Hepatocyte (in vitro differentiated cells): ENCODE measurements at regions not wholly inside any gene's neighbourhood (a gene's known extent, or its start where the extent isn't known, plus 50 kb on each side); places are given as distances from the start of the nearest gene placed in this dataset.

Experiments
- DNase-seq: peaks from one replicate; pipeline ENCODE4 v3.0.0-alpha.2; 2016; ENCODE audit warnings: low spot score
- H2AFZ ChIP-seq: fragments of 200-600 bp; sonication (generic); 2 replicates; pipeline ENCODE4 v1.6.0; 2016; ENCODE audit warnings: antibody characterized with exemption, mild to moderate bottlenecking
- H3K27ac ChIP-seq: fragments of 200-600 bp; sonication (generic); 2 replicates; pipeline ENCODE4 v1.5.1; 2016; ENCODE audit warnings: mild to moderate bottlenecking
- H3K27me3 ChIP-seq: fragments of 200-600 bp; sonication (generic); 2 replicates; pipeline ENCODE4 v1.6.1; 2016
- H3K36me3 ChIP-seq: fragments of 200-600 bp; sonication (generic); replicated peaks from 2 replicates; pipeline ENCODE4 v1.5.1; 2016; ENCODE audit warnings: low read depth; ENCODE audit not compliant: insufficient read depth
- H3K4me1 ChIP-seq: fragments of 200-600 bp; sonication (generic); 2 replicates; pipeline ENCODE4 v1.5.1; 2016; ENCODE audit warnings: mild to moderate bottlenecking, moderate library complexity; ENCODE audit not compliant: insufficient read depth
- H3K4me2 ChIP-seq: fragments of 200-600 bp; sonication (generic); 2 replicates; pipeline ENCODE4 v1.6.0; 2016
- H3K4me3 ChIP-seq: fragments of 200-600 bp; sonication (generic); 2 replicates; pipeline ENCODE4 v1.5.1; 2016; ENCODE audit warnings: mild to moderate bottlenecking
- H3K79me2 ChIP-seq: fragments of 200-600 bp; sonication (generic); 2 replicates; pipeline ENCODE4 v1.6.0; 2017; ENCODE audit warnings: mild to moderate bottlenecking
- H3K9me2 ChIP-seq: fragments of 200-600 bp; sonication (generic); replicated peaks from 2 replicates; pipeline ENCODE4 v1.6.0; 2017; ENCODE audit warnings: mild to moderate bottlenecking; ENCODE audit not compliant: insufficient read depth
- H3K9me3 ChIP-seq: fragments of 200-600 bp; sonication (generic); 2 replicates; pipeline ENCODE4 v1.5.1; 2016; ENCODE audit warnings: low read depth, mild to moderate bottlenecking
- H4K20me1 ChIP-seq: fragments of 200-600 bp; sonication (generic); 2 replicates; pipeline ENCODE4 v1.6.0; 2016; ENCODE audit warnings: mild to moderate bottlenecking; ENCODE audit not compliant: insufficient read depth, poor library complexity, severe bottlenecking
- CTCF ChIP-seq: fragments of 200-600 bp; sonication (generic); IDR thresholded peaks from 2 replicates; pipeline ENCODE4 v1.5.1; 2016; ENCODE audit warnings: antibody characterized with exemption, mild to moderate bottlenecking; ENCODE audit not compliant: poor library complexity
- EZH2 ChIP-seq: fragments of 200-600 bp; sonication (generic); IDR thresholded peaks from 2 replicates; pipeline ENCODE4 v1.6.1; 2016; ENCODE audit warnings: antibody characterized with exemption, mild to moderate bottlenecking, borderline replicate concordance
- EZH2phosphoT487 ChIP-seq: fragments of 200-600 bp; sonication (generic); IDR thresholded peaks from one replicate; pipeline ENCODE4 v1.6.1; 2018; ENCODE audit warnings: antibody characterized with exemption, mild to moderate bottlenecking, low read depth, moderate library complexity; ENCODE audit not compliant: unreplicated experiment, severe bottlenecking
- WGBS: methylation state at CpG from one replicate; pipeline ENCODE4 v1.1.6; 2016; ENCODE audit warnings: low lambda C conversion rate; ENCODE audit errors: missing lambda C conversion rate; 5-methylcytosine and 5-hydroxymethylcytosine counted together

- DNase-seq, result no peak
- H3K36me3 ChIP-seq, result no peaks in the 10 kb centered on the region
- H3K27ac ChIP-seq, result no peak overlapping the region
- H3K27me3 ChIP-seq, result no peaks in the 10 kb centered on the region
- H3K79me2 ChIP-seq, result no peaks in the 10 kb centered on the region
- no peaks in the 10 kb centered on the region for H3K4me1 ChIP-seq
- no peaks in the 10 kb centered on the region for H3K9me2 ChIP-seq
- no peak overlapping the region for H3K4me3 ChIP-seq
- H3K9me3 ChIP-seq, result no peaks in the 10 kb centered on the region
- no peaks in the 10 kb centered on the region for H4K20me1 ChIP-seq
- H3K4me2 ChIP-seq, result no peak overlapping the region
- H2AFZ ChIP-seq, result no peak overlapping the region
- TF ChIP-seq EZH2 (no peak), CTCF (no peak), EZH2phosphoT487 (no peak)
- 70% methylated on average over 2 of the region's 2 CpGs for WGBS
Observed at GRCh38 chr7:118467381-118467780, 242.9 kb downstream of the ANKRD7 start.

GRCh38 chr7:118472581-118472980 lies 248.1 kb downstream of the ANKRD7 start:
- TF ChIP-seq EZH2phosphoT487 (no peak), EZH2 (no peak), CTCF (no peak)
- no peaks in the 10 kb centered on the region for H4K20me1 ChIP-seq
- H3K4me3 ChIP-seq, result no peak overlapping the region
- no peaks in the 10 kb centered on the region for H3K9me2 ChIP-seq
- no peak overlapping the region for H2AFZ ChIP-seq
- WGBS, result 92% methylated on average over 3 of the region's 3 CpGs
- H3K27me3 ChIP-seq, result no peaks in the 10 kb centered on the region
- no peak overlapping the region for H3K4me2 ChIP-seq
- no peaks in the 10 kb centered on the region for H3K4me1 ChIP-seq
- no peaks in the 10 kb centered on the region for H3K9me3 ChIP-seq
- no peak for DNase-seq
- no peaks in the 10 kb centered on the region for H3K36me3 ChIP-seq
- H3K27ac ChIP-seq, result no peak overlapping the region
- no peaks in the 10 kb centered on the region for H3K79me2 ChIP-seq

- Histone ChIP-seq H2AFZ (no peak overlapping the region), H3K4me2 (no peak overlapping the region), H3K79me2 (no peaks in the 10 kb centered on the region), H3K4me3 (no peak overlapping the region), H3K9me2 (no peaks in the 10 kb centered on the region), H3K27ac (no peak overlapping the region), H4K20me1 (no peaks in the 10 kb centered on the region), H3K9me3 (no peaks in the 10 kb centered on the region), H3K27me3 (no peaks in the 10 kb centered on the region), H3K36me3 (no peaks in the 10 kb centered on the region), H3K4me1 (no peaks in the 10 kb centered on the region)
- no peak for TF ChIP-seq EZH2
- 89% methylated on average over 5 of the region's 5 CpGs for WGBS
- DNase-seq, result no peak
Observed at GRCh38 chr7:118473271-118473670, 248.8 kb downstream of the ANKRD7 start.

- H2AFZ ChIP-seq, result no peak overlapping the region
- H3K27ac ChIP-seq, result no peak overlapping the region
- no peaks in the 10 kb centered on the region for H3K9me2 ChIP-seq
- H3K36me3 ChIP-seq, result no peaks in the 10 kb centered on the region
- no peaks in the 10 kb centered on the region for H3K4me1 ChIP-seq
- TF ChIP-seq CTCF, result no peak
- TF ChIP-seq EZH2phosphoT487, result no peak
- TF ChIP-seq EZH2, result no peak
- no peaks in the 10 kb centered on the region for H3K9me3 ChIP-seq
- no peaks in the 10 kb centered on the region for H3K79me2 ChIP-seq
- no peak overlapping the region for H3K4me2 ChIP-seq
- H3K27me3 ChIP-seq, result no peaks in the 10 kb centered on the region
- no peak for DNase-seq
- no peak overlapping the region for H3K4me3 ChIP-seq
- WGBS, result 79% methylated on average over 2 of the region's 2 CpGs
- H4K20me1 ChIP-seq, result no peaks in the 10 kb centered on the region
Observed at GRCh38 chr7:118476036-118476435, 251.5 kb downstream of the ANKRD7 start.
